GM18505 (cell line): ENCODE measurements at regions not wholly inside any gene's neighbourhood (a gene's known extent, or its start where the extent isn't known, plus 50 kb on each side); places are given as distances from the start of the nearest gene placed in this dataset.

Experiments used
- ATAC-seq: cut with Tn5 transposase; IDR thresholded peaks from one replicate; pipeline ENCODE4 v1.9.1; 2021; ENCODE audit not compliant: unreplicated experiment
- POLR2A ChIP-seq: IDR thresholded peaks from 4 replicates; pipeline ENCODE4 v1.6.1; 2011; ENCODE audit warnings: borderline replicate concordance; ENCODE audit not compliant: insufficient read depth, insufficient read length; ENCODE audit errors: extremely low read depth

GRCh38 chr4:13849778-13850177, 222.3 kb upstream of the BOD1L1 start:
- TF ChIP-seq POLR2A = no peak
- ATAC-seq = no peak

- no peak for TF ChIP-seq POLR2A
- no peak for ATAC-seq
Measured at GRCh38 chr4:13851085-13851940, 223.8 kb upstream of the BOD1L1 start.

- ATAC-seq = no peak
- no peak for TF ChIP-seq POLR2A
Measured at GRCh38 chr4:13852411-13852810, 224.9 kb upstream of the BOD1L1 start.

GRCh38 chr4:13856387-13856786, 228.9 kb upstream of the BOD1L1 start:
- ATAC-seq = no peak
- no peak for TF ChIP-seq POLR2A

- ATAC-seq = no peak
- no peak for TF ChIP-seq POLR2A
Measured at GRCh38 chr4:13857397-13857796, 229.9 kb upstream of the BOD1L1 start.

GRCh38 chr4:13857800-13858199, 230.3 kb upstream of the BOD1L1 start:
- no peak for TF ChIP-seq POLR2A
- no peak for ATAC-seq

GRCh38 chr4:13859423-13859822, 231.9 kb upstream of the BOD1L1 start:
- ATAC-seq = no peak
- no peak for TF ChIP-seq POLR2A

GRCh38 chr4:13860126-13860525, 232.6 kb upstream of the BOD1L1 start:
- no peak for ATAC-seq
- no peak for TF ChIP-seq POLR2A

GRCh38 chr4:13865871-13866669, 238.5 kb upstream of the BOD1L1 start:
- ATAC-seq = no peak

GRCh38 chr4:13866881-13867280, 239.4 kb upstream of the BOD1L1 start:
- no peak for ATAC-seq
- TF ChIP-seq POLR2A = no peak

More at GRCh38 chr4:13865871-13866669, 238.5 kb upstream of the BOD1L1 start:
- TF ChIP-seq POLR2A = no peak

GRCh38 chr4:13872155-13872554, 244.6 kb upstream of the BOD1L1 start:
- no peak for TF ChIP-seq POLR2A

GRCh38 chr4:13872955-13873354, 245.4 kb upstream of the BOD1L1 start:
- ATAC-seq = no peak
- no peak for TF ChIP-seq POLR2A

More at GRCh38 chr4:13872155-13872554, 244.6 kb upstream of the BOD1L1 start:
- no peak for ATAC-seq

- TF ChIP-seq POLR2A = no peak
- ATAC-seq = no peak
Measured at GRCh38 chr4:13875181-13875580, 247.7 kb upstream of the BOD1L1 start.

- ATAC-seq = no peak
- TF ChIP-seq POLR2A = no peak
Measured at GRCh38 chr4:13876131-13876530, 248.6 kb upstream of the BOD1L1 start.
